ENCODE measurements at regions not wholly inside any gene's neighbourhood (a gene's known extent, or its start where the extent isn't known, plus 50 kb on each side); places are given as distances from the start of the nearest gene placed in this dataset.

DNA sequence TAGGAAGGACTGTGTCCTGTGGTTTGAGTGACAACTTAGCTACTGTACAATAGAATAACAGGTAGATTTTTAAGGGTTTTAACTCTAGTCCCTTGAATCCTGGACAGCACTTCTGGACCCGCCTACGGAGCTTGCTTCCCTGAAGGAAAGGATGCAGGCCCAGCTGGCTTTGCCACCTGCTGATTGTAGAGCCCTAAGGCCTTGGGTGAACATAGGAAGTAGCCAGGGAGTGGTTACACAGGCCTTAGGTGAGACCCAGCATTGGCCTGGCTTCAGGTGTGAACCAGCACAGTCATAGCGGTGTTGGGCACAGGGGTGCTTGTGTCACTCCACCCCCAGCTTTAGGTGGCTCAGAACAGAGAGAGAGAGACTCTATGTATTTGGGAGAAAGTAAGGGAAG, 413.5 kb downstream of the GRIA2 start (continued):
- TF ChIP-seq, protein P1, sequence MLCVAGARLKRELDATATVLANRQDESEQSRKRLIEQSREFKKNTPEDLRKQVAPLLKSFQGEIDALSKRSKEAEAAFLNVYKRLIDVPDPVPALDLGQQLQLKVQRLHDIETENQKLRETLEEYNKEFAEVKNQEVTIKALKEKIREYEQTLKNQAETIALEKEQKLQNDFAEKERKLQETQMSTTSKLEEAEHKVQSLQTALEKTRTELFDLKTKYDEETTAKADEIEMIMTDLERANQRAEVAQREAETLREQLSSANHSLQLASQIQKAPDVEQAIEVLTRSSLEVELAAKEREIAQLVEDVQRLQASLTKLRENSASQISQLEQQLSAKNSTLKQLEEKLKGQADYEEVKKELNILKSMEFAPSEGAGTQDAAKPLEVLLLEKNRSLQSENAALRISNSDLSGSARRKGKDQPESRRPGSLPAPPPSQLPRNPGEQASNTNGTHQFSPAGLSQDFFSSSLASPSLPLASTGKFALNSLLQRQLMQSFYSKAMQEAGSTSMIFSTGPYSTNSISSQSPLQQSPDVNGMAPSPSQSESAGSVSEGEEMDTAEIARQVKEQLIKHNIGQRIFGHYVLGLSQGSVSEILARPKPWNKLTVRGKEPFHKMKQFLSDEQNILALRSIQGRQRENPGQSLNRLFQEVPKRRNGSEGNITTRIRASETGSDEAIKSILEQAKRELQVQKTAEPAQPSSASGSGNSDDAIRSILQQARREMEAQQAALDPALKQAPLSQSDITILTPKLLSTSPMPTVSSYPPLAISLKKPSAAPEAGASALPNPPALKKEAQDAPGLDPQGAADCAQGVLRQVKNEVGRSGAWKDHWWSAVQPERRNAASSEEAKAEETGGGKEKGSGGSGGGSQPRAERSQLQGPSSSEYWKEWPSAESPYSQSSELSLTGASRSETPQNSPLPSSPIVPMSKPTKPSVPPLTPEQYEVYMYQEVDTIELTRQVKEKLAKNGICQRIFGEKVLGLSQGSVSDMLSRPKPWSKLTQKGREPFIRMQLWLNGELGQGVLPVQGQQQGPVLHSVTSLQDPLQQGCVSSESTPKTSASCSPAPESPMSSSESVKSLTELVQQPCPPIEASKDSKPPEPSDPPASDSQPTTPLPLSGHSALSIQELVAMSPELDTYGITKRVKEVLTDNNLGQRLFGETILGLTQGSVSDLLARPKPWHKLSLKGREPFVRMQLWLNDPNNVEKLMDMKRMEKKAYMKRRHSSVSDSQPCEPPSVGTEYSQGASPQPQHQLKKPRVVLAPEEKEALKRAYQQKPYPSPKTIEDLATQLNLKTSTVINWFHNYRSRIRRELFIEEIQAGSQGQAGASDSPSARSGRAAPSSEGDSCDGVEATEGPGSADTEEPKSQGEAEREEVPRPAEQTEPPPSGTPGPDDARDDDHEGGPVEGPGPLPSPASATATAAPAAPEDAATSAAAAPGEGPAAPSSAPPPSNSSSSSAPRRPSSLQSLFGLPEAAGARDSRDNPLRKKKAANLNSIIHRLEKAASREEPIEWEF (IDR thresholded peaks at IDR 0.05; ENCODE audit: insufficient replicate concordance, low read depth, low read length) = no peak
- TF ChIP-seq POLR2AphosphoS2 (IDR thresholded peaks at IDR 0.05; ENCODE audit: low read depth, low read length) (no peak), ZBED1 (IDR thresholded peaks at IDR 0.05; ENCODE audit: borderline replicate concordance) (no peak), SMARCA5 (IDR thresholded peaks at IDR 0.05) (no peak), NR2F1 (conservative IDR thresholded peaks at IDR 0.05) (no peak)
- TF ChIP-seq, protein P2, sequence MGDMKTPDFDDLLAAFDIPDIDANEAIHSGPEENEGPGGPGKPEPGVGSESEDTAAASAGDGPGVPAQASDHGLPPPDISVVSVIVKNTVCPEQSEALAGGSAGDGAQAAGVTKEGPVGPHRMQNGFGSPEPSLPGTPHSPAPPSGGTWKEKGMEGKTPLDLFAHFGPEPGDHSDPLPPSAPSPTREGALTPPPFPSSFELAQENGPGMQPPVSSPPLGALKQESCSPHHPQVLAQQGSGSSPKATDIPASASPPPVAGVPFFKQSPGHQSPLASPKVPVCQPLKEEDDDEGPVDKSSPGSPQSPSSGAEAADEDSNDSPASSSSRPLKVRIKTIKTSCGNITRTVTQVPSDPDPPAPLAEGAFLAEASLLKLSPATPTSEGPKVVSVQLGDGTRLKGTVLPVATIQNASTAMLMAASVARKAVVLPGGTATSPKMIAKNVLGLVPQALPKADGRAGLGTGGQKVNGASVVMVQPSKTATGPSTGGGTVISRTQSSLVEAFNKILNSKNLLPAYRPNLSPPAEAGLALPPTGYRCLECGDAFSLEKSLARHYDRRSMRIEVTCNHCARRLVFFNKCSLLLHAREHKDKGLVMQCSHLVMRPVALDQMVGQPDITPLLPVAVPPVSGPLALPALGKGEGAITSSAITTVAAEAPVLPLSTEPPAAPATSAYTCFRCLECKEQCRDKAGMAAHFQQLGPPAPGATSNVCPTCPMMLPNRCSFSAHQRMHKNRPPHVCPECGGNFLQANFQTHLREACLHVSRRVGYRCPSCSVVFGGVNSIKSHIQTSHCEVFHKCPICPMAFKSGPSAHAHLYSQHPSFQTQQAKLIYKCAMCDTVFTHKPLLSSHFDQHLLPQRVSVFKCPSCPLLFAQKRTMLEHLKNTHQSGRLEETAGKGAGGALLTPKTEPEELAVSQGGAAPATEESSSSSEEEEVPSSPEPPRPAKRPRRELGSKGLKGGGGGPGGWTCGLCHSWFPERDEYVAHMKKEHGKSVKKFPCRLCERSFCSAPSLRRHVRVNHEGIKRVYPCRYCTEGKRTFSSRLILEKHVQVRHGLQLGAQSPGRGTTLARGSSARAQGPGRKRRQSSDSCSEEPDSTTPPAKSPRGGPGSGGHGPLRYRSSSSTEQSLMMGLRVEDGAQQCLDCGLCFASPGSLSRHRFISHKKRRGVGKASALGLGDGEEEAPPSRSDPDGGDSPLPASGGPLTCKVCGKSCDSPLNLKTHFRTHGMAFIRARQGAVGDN (IDR thresholded peaks at IDR 0.05) = no peak
